Activated CD4-positive, alpha-beta T cell treated with anti-CD3 and anti-CD28 coated beads for 48 hours (primary cell): ENCODE measurements at regions not wholly inside any gene's neighbourhood (a gene's known extent, or its start where the extent isn't known, plus 50 kb on each side); places are given as distances from the start of the nearest gene placed in this dataset.

Experiments
- DNase-seq: peaks from one replicate; pipeline ENCODE4 v3.0.0-alpha.2; 2020

- no peak for DNase-seq
These were observed 84.5 kb upstream of the TAF1B start for GRCh38 chr2:9758741-9759140.

- DNase-seq, result no peak
These were observed 83.0 kb upstream of the TAF1B start for GRCh38 chr2:9760069-9760901.

GRCh38 chr2:9760902-9761228, 82.4 kb upstream of the TAF1B start:
- DNase-seq, result no peak

GRCh38 chr2:9761577-9761976, 81.7 kb upstream of the TAF1B start:
- no peak for DNase-seq

GRCh38 chr2:9762164-9762563, 81.1 kb upstream of the TAF1B start:
- no peak for DNase-seq

GRCh38 chr2:9762941-9763340, 80.3 kb upstream of the TAF1B start:
- DNase-seq, result no peak

- DNase-seq, result peak; percentile 54
These were observed 79.7 kb upstream of the TAF1B start for GRCh38 chr2:9763356-9764152.

- no peak for DNase-seq
These were observed 79.0 kb upstream of the TAF1B start for GRCh38 chr2:9764153-9764778.

GRCh38 chr2:9765611-9766531, 77.4 kb upstream of the TAF1B start:
- DNase-seq, result no peak

- no peak for DNase-seq
These were observed 75.5 kb upstream of the TAF1B start for GRCh38 chr2:9767656-9768281.

- no peak for DNase-seq
These were observed 74.9 kb upstream of the TAF1B start for GRCh38 chr2:9768388-9768787.

- peak; percentile 59 for DNase-seq
These were observed 73.9 kb upstream of the TAF1B start for GRCh38 chr2:9769171-9770005.

GRCh38 chr2:9770006-9770307, 73.3 kb upstream of the TAF1B start:
- no peak for DNase-seq

- DNase-seq, result peak; percentile 67
These were observed 72.8 kb upstream of the TAF1B start for GRCh38 chr2:9770308-9771100.

- no peak for DNase-seq
These were observed 72.2 kb upstream of the TAF1B start for GRCh38 chr2:9771101-9771449.

- no peak for DNase-seq
These were observed 71.7 kb upstream of the TAF1B start for GRCh38 chr2:9771481-9772017.

GRCh38 chr2:9772035-9772998, 71.0 kb upstream of the TAF1B start:
- no peak for DNase-seq

GRCh38 chr2:9772999-9773902, 70.0 kb upstream of the TAF1B start:
- no peak for DNase-seq
